ENCODE measurements at regions not wholly inside any gene's neighbourhood (a gene's known extent, or its start where the extent isn't known, plus 50 kb on each side); places are given as distances from the start of the nearest gene placed in this dataset.

GRCh38 chr1:229822026-229822425 lies 196.0 kb downstream of the URB2 start:
- DNase-seq (ENCODE audit: low spot score) = no peak

GRCh38 chr1:229825042-229825441 lies 199.0 kb downstream of the URB2 start:
- DNase-seq (ENCODE audit: low spot score) = no peak

GRCh38 chr1:229828461-229828860 lies 202.4 kb downstream of the URB2 start:
- DNase-seq (ENCODE audit: low spot score) = no peak

- DNase-seq (ENCODE audit: low spot score) = no peak
Measured at GRCh38 chr1:229832695-229833094, 206.6 kb downstream of the URB2 start.

GRCh38 chr1:229834230-229834629 lies 208.2 kb downstream of the URB2 start:
- no peak for DNase-seq (ENCODE audit: low spot score)

GRCh38 chr1:229835226-229835625 lies 209.2 kb downstream of the URB2 start:
- DNase-seq (ENCODE audit: low spot score) = no peak

GRCh38 chr1:229836324-229836723 lies 210.3 kb downstream of the URB2 start:
- no peak for DNase-seq (ENCODE audit: low spot score)

- no peak for DNase-seq (ENCODE audit: low spot score)
Measured at GRCh38 chr1:229838204-229838603, 212.2 kb downstream of the URB2 start.

GRCh38 chr1:229839800-229840199 lies 213.8 kb downstream of the URB2 start:
- no peak for DNase-seq (ENCODE audit: low spot score)

GRCh38 chr1:229841230-229841629 lies 215.2 kb downstream of the URB2 start:
- DNase-seq (ENCODE audit: low spot score) = no peak

- DNase-seq (ENCODE audit: low spot score) = no peak
Measured at GRCh38 chr1:229842302-229843255, 216.5 kb downstream of the URB2 start.

GRCh38 chr1:229843627-229844238 lies 217.7 kb downstream of the URB2 start:
- peak; percentile 23 for DNase-seq (ENCODE audit: low spot score)

GRCh38 chr1:229844675-229845074 lies 218.6 kb downstream of the URB2 start:
- no peak for DNase-seq (ENCODE audit: low spot score)

- no peak for DNase-seq (ENCODE audit: low spot score)
Measured at GRCh38 chr1:229845410-229846138, 219.5 kb downstream of the URB2 start.

- no peak for DNase-seq (ENCODE audit: low spot score)
Measured at GRCh38 chr1:229846351-229846750, 220.3 kb downstream of the URB2 start.

- DNase-seq (ENCODE audit: low spot score) = peak; percentile 66
Measured at GRCh38 chr1:229848752-229849677, 218.0 kb upstream of the GALNT2 start.

GRCh38 chr1:229851511-229851910 lies 215.5 kb upstream of the GALNT2 start:
- no peak for DNase-seq (ENCODE audit: low spot score)

- no peak for DNase-seq (ENCODE audit: low spot score)
Measured at GRCh38 chr1:229853751-229854150, 213.3 kb upstream of the GALNT2 start.

- DNase-seq (ENCODE audit: low spot score) = no peak
Measured at GRCh38 chr1:229854620-229855019, 212.4 kb upstream of the GALNT2 start.

- no peak for DNase-seq (ENCODE audit: low spot score)
Measured at GRCh38 chr1:229856009-229856650, 210.9 kb upstream of the GALNT2 start.

- DNase-seq (ENCODE audit: low spot score) = no peak
Measured at GRCh38 chr1:229857585-229857984, 209.5 kb upstream of the GALNT2 start.
